Stimulated activated CD4-positive, alpha-beta T cell treated with anti-CD3 and anti-CD28 coated beads, Interleukin-1b, Interleukin-23, amount 100 ng/mL, for 24 hours (primary cell): ENCODE measurements at regions not wholly inside any gene's neighbourhood (a gene's known extent, or its start where the extent isn't known, plus 50 kb on each side); places are given as distances from the start of the nearest gene placed in this dataset.
A peak's percentile ranks its signal among the peaks of the same experiment; 100 is the strongest.

Source experiments
- DNase-seq, 4 experiments: peaks; one replicate each; pipeline ENCODE4 v3.0.0-alpha.2; 2020; ENCODE audit warnings: low read depth in 4 of 4, low spot score in 1 of 4

GRCh38 chrX:39165773-39166172, 364.5 kb downstream of the MID1IP1 start:
- no peak for DNase-seq

- no peak for DNase-seq
Observed at GRCh38 chrX:39167791-39168190, 366.5 kb downstream of the MID1IP1 start.

- no peak for DNase-seq
Observed at GRCh38 chrX:39168609-39169008, 367.4 kb downstream of the MID1IP1 start.

GRCh38 chrX:39169976-39170375, 368.7 kb downstream of the MID1IP1 start:
- no peak for DNase-seq

GRCh38 chrX:39170464-39170863, 369.2 kb downstream of the MID1IP1 start:
- no peak for DNase-seq

GRCh38 chrX:39171686-39172085, 370.4 kb downstream of the MID1IP1 start:
- DNase-seq: no peak

GRCh38 chrX:39174241-39174771, 373.0 kb downstream of the MID1IP1 start:
- no peak for DNase-seq

GRCh38 chrX:39174772-39175417, 373.6 kb downstream of the MID1IP1 start:
- DNase-seq: no peak

- no peak for DNase-seq
Observed at GRCh38 chrX:39175418-39176057, 374.3 kb downstream of the MID1IP1 start.

- no peak for DNase-seq
Observed at GRCh38 chrX:39176105-39176504, 374.8 kb downstream of the MID1IP1 start.

GRCh38 chrX:39189431-39189830, 388.2 kb downstream of the MID1IP1 start:
- no peak for DNase-seq

- DNase-seq: no peak
Observed at GRCh38 chrX:39194673-39195072, 393.4 kb downstream of the MID1IP1 start.

- DNase-seq: no peak
Observed at GRCh38 chrX:39195156-39195555, 393.9 kb downstream of the MID1IP1 start.

- DNase-seq: peak in 1 of 4 experiments; percentile 12
Observed at GRCh38 chrX:39196192-39197102, 395.2 kb downstream of the MID1IP1 start.

GRCh38 chrX:39199429-39199828, 398.2 kb downstream of the MID1IP1 start:
- no peak for DNase-seq

GRCh38 chrX:39201305-39201990, 400.2 kb downstream of the MID1IP1 start:
- no peak for DNase-seq

- DNase-seq: no peak
Observed at GRCh38 chrX:39202641-39203040, 401.4 kb downstream of the MID1IP1 start.

- DNase-seq: no peak
Observed at GRCh38 chrX:39203427-39203826, 402.2 kb downstream of the MID1IP1 start.

- DNase-seq: no peak
Observed at GRCh38 chrX:39204353-39204752, 403.1 kb downstream of the MID1IP1 start.

GRCh38 chrX:39204945-39205344, 403.7 kb downstream of the MID1IP1 start:
- DNase-seq: peak in 2 of 4 experiments; percentile 20 to 30

- DNase-seq: no peak
Observed at GRCh38 chrX:39205467-39205866, 404.2 kb downstream of the MID1IP1 start.
